H1 (cell line): ENCODE measurements at regions not wholly inside any gene's neighbourhood (a gene's known extent, or its start where the extent isn't known, plus 50 kb on each side); places are given as distances from the start of the nearest gene placed in this dataset.

ENCODE experiments used
- CTCF ChIA-PET: fragments of 300-600 bp; sonication (Branson Sonifier 250); formaldehyde crosslinking; loops from one replicate; lab custom pipeline; 2021; ENCODE audit not compliant: partially characterized antibody; lab: Charles Lee
- POLR2A ChIA-PET: fragments of 300-600 bp; sonication (Branson Sonifier 250); formaldehyde crosslinking; loops from one replicate; lab custom pipeline; 2021; ENCODE audit warnings: inconsistent platforms; ENCODE audit not compliant: partially characterized antibody; lab: Charles Lee
- DNase-seq, 2 experiments: peaks; one replicate each; pipeline versions ENCODE4 v3.0.0 to v3.0.0-alpha.2; 2010 to 2022; ENCODE audit warnings: low spot score in 2 of 2, low read depth in 1 of 2, mixed read lengths in 1 of 2
- FAIRE-seq: peaks from 2 replicates; lab custom pipeline; 2011; peaks lifted over from hg19 to GRCh38; lab: Jason Lieb, UNC
- H2AFZ ChIP-seq: 2 replicates; pipeline ENCODE4 v1.8.1; 2012; ENCODE audit warnings: low read length, inconsistent platforms
- H2AK5ac ChIP-seq: 2 replicates; pipeline ENCODE4 v1.6.1; 2013; ENCODE audit warnings: low read depth, low read length
- H2BK120ac ChIP-seq: replicated peaks from 2 replicates; pipeline ENCODE3; 2013; ENCODE audit warnings: low read depth, low read length, inconsistent platforms
- H2BK12ac ChIP-seq: 2 replicates; pipeline ENCODE4 v1.6.1; 2013; ENCODE audit warnings: low read depth, low read length
- H2BK15ac ChIP-seq: 2 replicates; pipeline ENCODE4 v1.6.1; 2013; ENCODE audit warnings: low read length
- H2BK20ac ChIP-seq: 2 replicates; pipeline ENCODE4 v1.6.1; 2013; ENCODE audit warnings: low read length
- H2BK5ac ChIP-seq: 2 replicates; pipeline ENCODE4 v1.6.1; 2013; ENCODE audit warnings: low read depth, low read length
- H3K14ac ChIP-seq: 2 replicates; pipeline ENCODE4 v1.6.1; 2013; ENCODE audit warnings: inconsistent platforms; ENCODE audit not compliant: insufficient read length
- H3K18ac ChIP-seq: 2 replicates; pipeline ENCODE4 v1.6.1; 2013; ENCODE audit warnings: low read length; ENCODE audit errors: extremely low read depth
- H3K23ac ChIP-seq: 2 replicates; pipeline ENCODE4 v1.6.1; 2013; ENCODE audit warnings: inconsistent platforms; ENCODE audit not compliant: insufficient read length
- H3K23me2 ChIP-seq: 2 replicates; pipeline ENCODE4 v1.6.1; 2013; ENCODE audit warnings: low read depth, low read length
- H3K27ac ChIP-seq: 2 replicates; pipeline ENCODE4 v1.6.1; 2011; ENCODE audit warnings: low read depth, low read length, inconsistent platforms
- H3K27me3 ChIP-seq, 4 experiments: replicated peaks in 1 of 4; 1 replicate in 1 of 4; 2 replicates in 3 of 4; pipeline versions ENCODE4 v1.6.1 to v1.8.1; 2011 to 2013; ENCODE audit warnings: low read length in 3 of 4, mild to moderate bottlenecking in 3 of 4, inconsistent platforms in 2 of 4, mixed read lengths in 2 of 4, moderate library complexity in 1 of 4; ENCODE audit not compliant: control insufficient read depth in 3 of 4, insufficient read depth in 3 of 4; ENCODE audit errors: extremely low read depth in 1 of 4
- H3K36me3 ChIP-seq, 4 experiments: 2 replicates each; pipeline versions ENCODE4 v1.6.1 to v1.8.1; 2011 to 2013; ENCODE audit warnings: mild to moderate bottlenecking in 4 of 4, low read length in 3 of 4, moderate library complexity in 2 of 4, control low read depth in 1 of 4, inconsistent platforms in 1 of 4; ENCODE audit not compliant: insufficient read depth in 4 of 4, control insufficient read depth in 2 of 4
- H3K4ac ChIP-seq: replicated peaks from 2 replicates; pipeline ENCODE3; 2013; ENCODE audit warnings: low read length, low read depth, mixed read lengths, inconsistent platforms; ENCODE audit not compliant: insufficient read length
- H3K4me1 ChIP-seq, 4 experiments: replicated peaks in 1 of 4; 1 replicate in 1 of 4; 2 replicates in 3 of 4; pipeline versions ENCODE4 v1.6.1 to v1.8.1; 2011 to 2013; ENCODE audit warnings: low read length in 3 of 4, inconsistent platforms in 2 of 4, mixed read lengths in 1 of 4; ENCODE audit not compliant: insufficient read depth in 4 of 4, control insufficient read depth in 3 of 4
- H3K4me2 ChIP-seq, 2 experiments: 2 replicates each; pipeline versions ENCODE4 v1.6.1 to v1.8.1; 2011 to 2013; ENCODE audit warnings: low read depth in 2 of 2, low read length in 2 of 2, control low read depth in 1 of 2, inconsistent platforms in 1 of 2, mild to moderate bottlenecking in 1 of 2; ENCODE audit not compliant: insufficient read depth in 1 of 2
- H3K4me3 ChIP-seq, 4 experiments: fragments of 200-600, 300-600 bp in 1 of 4; sonication (generic), shearing (Covaris generic), sonication (Bioruptor Twin) in 1 of 4; 2 replicates each; pipeline versions ENCODE4 v1.5.1 to v1.8.1; 2011 to 2016; ENCODE audit warnings: low read length in 4 of 4, low read depth in 3 of 4, control low read depth in 2 of 4, inconsistent platforms in 2 of 4, mild to moderate bottlenecking in 2 of 4, mixed read lengths in 1 of 4, moderate library complexity in 1 of 4; ENCODE audit not compliant: insufficient read depth in 2 of 4; ENCODE audit errors: extremely low read depth in 1 of 4
- H3K56ac ChIP-seq: replicated peaks from 2 replicates; pipeline ENCODE3; 2013; ENCODE audit warnings: low read depth, mild to moderate bottlenecking, mixed read lengths, low read length, inconsistent platforms; ENCODE audit not compliant: insufficient read length
- H3K79me1 ChIP-seq: 2 replicates; pipeline ENCODE4 v1.6.1; 2013; ENCODE audit warnings: low read depth, low read length, control low read depth
- H3K79me2 ChIP-seq, 2 experiments: 2 replicates each; pipeline versions ENCODE4 v1.6.1 to v1.8.1; 2012 to 2013; ENCODE audit warnings: low read length in 2 of 2, mild to moderate bottlenecking in 2 of 2, inconsistent platforms in 1 of 2; ENCODE audit not compliant: insufficient read depth in 2 of 2, control insufficient read depth in 1 of 2
- H3K9ac ChIP-seq, 4 experiments: replicated peaks in 1 of 4; 1 replicate in 1 of 4; 2 replicates in 3 of 4; pipeline versions ENCODE4 v1.6.1 to v1.8.1; 2011 to 2013; ENCODE audit warnings: low read depth in 3 of 4, low read length in 3 of 4, control low read depth in 2 of 4, mild to moderate bottlenecking in 2 of 4, moderate library complexity in 2 of 4, inconsistent platforms in 1 of 4; ENCODE audit errors: extremely low read depth in 1 of 4
- H3K9me3 ChIP-seq, 2 experiments: 2 replicates each; pipeline versions ENCODE4 v1.6.1 to v1.8.1; 2012 to 2013; ENCODE audit warnings: mild to moderate bottlenecking in 2 of 2, moderate library complexity in 2 of 2, control low read depth in 1 of 2, inconsistent platforms in 1 of 2, low read depth in 1 of 2, low read length in 1 of 2, mixed read lengths in 1 of 2; ENCODE audit not compliant: insufficient read depth in 2 of 2
- H4K20me1 ChIP-seq, 2 experiments: replicated peaks in 1 of 2; 2 replicates each; pipeline versions ENCODE3 to v1.8.1; 2011 to 2013; ENCODE audit warnings: inconsistent platforms in 2 of 2, low read length in 2 of 2, mild to moderate bottlenecking in 1 of 2; ENCODE audit not compliant: insufficient read depth in 2 of 2, control insufficient read depth in 1 of 2
- H4K5ac ChIP-seq: 2 replicates; pipeline ENCODE4 v1.6.1; 2013; ENCODE audit warnings: low read length, low read depth, mixed read lengths, inconsistent platforms; ENCODE audit not compliant: insufficient read length
- H4K8ac ChIP-seq: 2 replicates; pipeline ENCODE4 v1.8.0; 2013; ENCODE audit warnings: mild to moderate bottlenecking, moderate library complexity, low read length, inconsistent platforms; ENCODE audit not compliant: insufficient read depth; ENCODE audit errors: extremely low read depth
- H4K91ac ChIP-seq: replicated peaks from 2 replicates; pipeline ENCODE3; 2013; ENCODE audit warnings: low read length, mixed read lengths, inconsistent platforms; ENCODE audit not compliant: insufficient read length
- EP300 ChIP-seq, 2 experiments: IDR thresholded peaks; 1 replicate in 1 of 2; 2 replicates in 1 of 2; pipeline ENCODE4 v1.6.1; 2011 to 2012; ENCODE audit warnings: low read depth in 2 of 2, low read length in 2 of 2, mild to moderate bottlenecking in 2 of 2, borderline replicate concordance in 1 of 2, inconsistent platforms in 1 of 2, moderate library complexity in 1 of 2
- WGBS, 2 experiments: shearing (Covaris generic) in 1 of 2; methylation state at CpG; one replicate each; pipeline versions ENCODE4 v1.1.6 to v1.1.7; 2013 to 2015; ENCODE audit warnings: low lambda C conversion rate in 2 of 2, mixed read lengths in 2 of 2, inconsistent platforms in 1 of 2, low coverage in 1 of 2, missing lambda C conversion rate in 1 of 2; ENCODE audit not compliant: insufficient replicate concordance in 2 of 2, insufficient coverage in 1 of 2, insufficient read length in 1 of 2; ENCODE audit errors: extremely low coverage in 1 of 2, missing lambda C conversion rate in 1 of 2; 5-methylcytosine and 5-hydroxymethylcytosine counted together

- no peak overlapping the region for H3K4ac ChIP-seq
- no peak overlapping the region for H2AK5ac ChIP-seq
- H3K23me2 ChIP-seq, result no peaks in the 10 kb centered on the region
- ChIA-PET CTCF (interaction anchor here (0.7 kb wide), 1 partner anchor 48 kb away, joined by 3 read pairs; no protein-coding TSS in a partner anchor), POLR2A (no interaction called here)
- no peaks in the 10 kb centered on the region for H4K20me1 ChIP-seq
- DNase-seq, result no peak
- no peak overlapping the region for H3K27ac ChIP-seq
- no peak overlapping the region for H2BK5ac ChIP-seq
- H3K79me1 ChIP-seq, result no peaks in the 10 kb centered on the region
- TF ChIP-seq EP300 (IDR thresholded peaks at IDR 0.05; ENCODE audit: borderline replicate concordance in 1 of 2, low read depth in 2 of 2, low read length in 2 of 2), result no peak
- no peak for FAIRE-seq
- no peak overlapping the region for H4K91ac ChIP-seq
- H3K18ac ChIP-seq, result no peak overlapping the region
- 92% methylated on average over 2 of the region's 2 CpGs; no CpG with 5 or more reads in 1 of the 2 experiments for WGBS, 2 experiments
- H4K5ac ChIP-seq, result no peak overlapping the region
- H3K79me2 ChIP-seq, result no peaks in the 10 kb centered on the region
- no peak overlapping the region for H4K8ac ChIP-seq
- no peak overlapping the region for H3K4me2 ChIP-seq
- no peak overlapping the region for H2AFZ ChIP-seq
- H2BK15ac ChIP-seq, result no peak overlapping the region
- H3K36me3 ChIP-seq, result no peaks in the 10 kb centered on the region
- no peak overlapping the region for H3K9ac ChIP-seq
- no peaks in the 10 kb centered on the region for H3K27me3 ChIP-seq
- no peak overlapping the region for H3K4me3 ChIP-seq
- H3K4me1 ChIP-seq, result no peaks in the 10 kb centered on the region
- no peak overlapping the region for H2BK120ac ChIP-seq
- H3K9me3 ChIP-seq, result no peaks in the 10 kb centered on the region
- no peak overlapping the region for H3K14ac ChIP-seq
- H3K56ac ChIP-seq, result no peak overlapping the region
- H2BK20ac ChIP-seq, result no peak overlapping the region
- no peak overlapping the region for H3K23ac ChIP-seq
- H2BK12ac ChIP-seq, result no peak overlapping the region
These were observed 242.3 kb downstream of the CCER1 start for GRCh38 chr12:90712671-90713070.
